SK-N-SH (cell line): ENCODE measurements at regions not wholly inside any gene's neighbourhood (a gene's known extent, or its start where the extent isn't known, plus 50 kb on each side); places are given as distances from the start of the nearest gene placed in this dataset.

ENCODE experiments used
- CTCF ChIA-PET: fragments of 300-600, 350-600 bp; formaldehyde crosslinking; extraction: SDS; loops from one replicate; lab custom pipeline; 2021; lab: Yijun Ruan, JAX
- POLR2A ChIA-PET: fragments of 350-600 bp; sonication (Branson Sonifier 250); formaldehyde crosslinking; extraction: SDS; loops from one replicate; lab custom pipeline; 2020; ENCODE audit warnings: antibody characterized with exemption, inconsistent platforms; lab: Yijun Ruan, JAX
- DNase-seq: peaks from one replicate; pipeline ENCODE4 v3.0.0; 2012
- H2AFZ ChIP-seq: fragments of 200-600 bp; sonication (generic); 2 replicates; pipeline ENCODE4 v1.8.1; 2016; ENCODE audit warnings: antibody characterized with exemption, mild to moderate bottlenecking, low read depth
- H3F3A ChIP-seq: fragments of 200-600 bp; sonication (generic); replicated peaks from 2 replicates; pipeline ENCODE3; 2016; ENCODE audit warnings: antibody characterized with exemption, mild to moderate bottlenecking; ENCODE audit not compliant: insufficient read depth
- H3K27ac ChIP-seq, 2 experiments: fragments of 200-500 bp in 1 of 2; fragments of 200-600 bp in 1 of 2; sonication (Bioruptor generic) in 1 of 2; sonication (generic), shearing (Covaris generic) in 1 of 2; 2 replicates each; pipeline versions ENCODE4 v1.5.1 to v1.6.1; 2014 to 2016; ENCODE audit warnings: low read depth in 2 of 2, inconsistent platforms in 1 of 2, low read length in 1 of 2, mild to moderate bottlenecking in 1 of 2, mixed read lengths in 1 of 2
- H3K27me3 ChIP-seq: fragments of 200-600 bp; sonication (generic), shearing (Covaris generic); 2 replicates; pipeline ENCODE4 v1.6.1; 2016; ENCODE audit warnings: mixed run types; ENCODE audit not compliant: insufficient read depth
- H3K36me3 ChIP-seq, 2 experiments: fragments of 200-500 bp in 1 of 2; fragments of 200-600 bp in 1 of 2; sonication (Bioruptor generic) in 1 of 2; sonication (generic) in 1 of 2; replicated peaks in 1 of 2; 2 replicates each; pipeline versions ENCODE3 to v1.5.1; 2014 to 2016; ENCODE audit warnings: low read length in 1 of 2, mild to moderate bottlenecking in 1 of 2; ENCODE audit not compliant: insufficient read depth in 2 of 2, control insufficient read depth in 1 of 2
- H3K4me1 ChIP-seq, 2 experiments: fragments of 200-500 bp in 1 of 2; fragments of 200-600 bp in 1 of 2; sonication (Bioruptor generic) in 1 of 2; sonication (generic), shearing (Covaris generic) in 1 of 2; 2 replicates each; pipeline versions ENCODE4 v1.5.1 to v1.6.1; 2014 to 2016; ENCODE audit warnings: low read depth in 1 of 2, low read length in 1 of 2, mixed run types in 1 of 2; ENCODE audit not compliant: insufficient read depth in 2 of 2, control insufficient read depth in 1 of 2
- H3K4me2 ChIP-seq: fragments of 200-600 bp; sonication (generic), shearing (Covaris generic); 2 replicates; pipeline ENCODE4 v1.6.1; 2017; ENCODE audit warnings: mixed run types
- H3K4me3 ChIP-seq, 2 experiments: fragments of 200-500 bp in 1 of 2; fragments of 200-600 bp in 1 of 2; sonication (Bioruptor generic) in 1 of 2; sonication (generic), shearing (Covaris generic) in 1 of 2; 2 replicates each; pipeline versions ENCODE4 v1.5.1 to v1.8.1; 2014 to 2016; ENCODE audit warnings: low read depth in 2 of 2, inconsistent platforms in 1 of 2, low read length in 1 of 2, mild to moderate bottlenecking in 1 of 2, mixed read lengths in 1 of 2, moderate library complexity in 1 of 2
- H3K79me2 ChIP-seq: fragments of 200-600 bp; sonication (generic); 2 replicates; pipeline ENCODE4 v1.8.1; 2017; ENCODE audit warnings: mild to moderate bottlenecking; ENCODE audit not compliant: insufficient read depth
- H3K9ac ChIP-seq: fragments of 200-600 bp; sonication (generic); 2 replicates; pipeline ENCODE4 v1.6.1; 2017; ENCODE audit warnings: mixed run types
- H3K9me2 ChIP-seq: fragments of 200-600 bp; sonication (generic); 2 replicates; pipeline ENCODE4 v1.6.1; 2017; ENCODE audit warnings: mixed run types
- H3K9me3 ChIP-seq: fragments of 200-600 bp; sonication (generic); 2 replicates; pipeline ENCODE4 v1.6.1; 2017; ENCODE audit warnings: mixed run types, mild to moderate bottlenecking, moderate library complexity
- H4K20me1 ChIP-seq: fragments of 200-600 bp; sonication (generic); 2 replicates; pipeline ENCODE4 v1.6.1; 2017; ENCODE audit warnings: mild to moderate bottlenecking, mixed run types; ENCODE audit not compliant: insufficient read depth
- CHD2 ChIP-seq: fragments of 150-350 bp; IDR thresholded peaks from 2 replicates; pipeline ENCODE4 v1.6.1; 2018; ENCODE audit warnings: low read length; ENCODE audit not compliant: partially characterized antibody
- ELF1 ChIP-seq: IDR thresholded peaks from 2 replicates; pipeline ENCODE4 v1.4.0; 2012
- EP300 ChIP-seq, 2 experiments: IDR thresholded peaks; 2 replicates each; pipeline versions ENCODE4 v1.4.0 to v1.6.1; 2012; ENCODE audit warnings: borderline replicate concordance in 1 of 2, low read depth in 1 of 2, low read length in 1 of 2
- FOSL2 ChIP-seq: IDR thresholded peaks from 2 replicates; pipeline ENCODE4 v1.4.0; 2012; ENCODE audit warnings: low read depth, mild to moderate bottlenecking, moderate library complexity, borderline replicate concordance
- FOXJ3 ChIP-seq: sonication (generic); formaldehyde crosslinking; IDR thresholded peaks from 2 replicates; pipeline ENCODE4 v1.5.1; 2020; ENCODE audit warnings: mild to moderate bottlenecking, missing genetic modification reagents
- GABPA ChIP-seq: IDR thresholded peaks from 2 replicates; pipeline ENCODE4 v1.4.0; 2012; ENCODE audit warnings: low read depth, mild to moderate bottlenecking
- JUND ChIP-seq: IDR thresholded peaks from 2 replicates; pipeline ENCODE4 v1.4.0; 2012
- MAX ChIP-seq: IDR thresholded peaks from 2 replicates; pipeline ENCODE4 v1.4.0; 2012; ENCODE audit warnings: low read depth
- PBX3 ChIP-seq: IDR thresholded peaks from 2 replicates; pipeline ENCODE4; 2012
- POLR2AphosphoS5 ChIP-seq: IDR thresholded peaks from 2 replicates; pipeline ENCODE4 v1.6.1; 2012; ENCODE audit warnings: low read depth, low read length
- RCOR1 ChIP-seq: fragments of 150-350 bp; IDR thresholded peaks from 2 replicates; pipeline ENCODE4 v1.6.1; 2017; ENCODE audit warnings: antibody characterized with exemption, low read length
- RFX5 ChIP-seq: IDR thresholded peaks from 2 replicates; pipeline ENCODE4 v1.6.1; 2012; ENCODE audit warnings: mild to moderate bottlenecking, improper control_type of control experiment, low read length
- TAF1 ChIP-seq: IDR thresholded peaks from 2 replicates; pipeline ENCODE4 v1.6.1; 2012; ENCODE audit warnings: low read depth, mild to moderate bottlenecking, low read length, moderate library complexity, borderline replicate concordance
- TEAD4 ChIP-seq: IDR thresholded peaks from 2 replicates; pipeline ENCODE4 v1.4.0; 2012; ENCODE audit warnings: mild to moderate bottlenecking, borderline replicate concordance; ENCODE audit not compliant: insufficient read depth
- USF2 ChIP-seq: fragments of 150-350 bp; IDR thresholded peaks from 2 replicates; pipeline ENCODE4 v1.6.1; 2017; ENCODE audit warnings: antibody characterized with exemption, low read length, low read depth, borderline replicate concordance
- WGBS: methylation state at CpG from one replicate; pipeline ENCODE4 v1.1.6; 2017; ENCODE audit warnings: low lambda C conversion rate; 5-methylcytosine and 5-hydroxymethylcytosine counted together
- TF ChIP-seq, protein P1 (sequence below): IDR thresholded peaks from 2 replicates; pipeline ENCODE4 v1.4.0; 2012; ENCODE audit warnings: low read depth, borderline replicate concordance

DNA sequence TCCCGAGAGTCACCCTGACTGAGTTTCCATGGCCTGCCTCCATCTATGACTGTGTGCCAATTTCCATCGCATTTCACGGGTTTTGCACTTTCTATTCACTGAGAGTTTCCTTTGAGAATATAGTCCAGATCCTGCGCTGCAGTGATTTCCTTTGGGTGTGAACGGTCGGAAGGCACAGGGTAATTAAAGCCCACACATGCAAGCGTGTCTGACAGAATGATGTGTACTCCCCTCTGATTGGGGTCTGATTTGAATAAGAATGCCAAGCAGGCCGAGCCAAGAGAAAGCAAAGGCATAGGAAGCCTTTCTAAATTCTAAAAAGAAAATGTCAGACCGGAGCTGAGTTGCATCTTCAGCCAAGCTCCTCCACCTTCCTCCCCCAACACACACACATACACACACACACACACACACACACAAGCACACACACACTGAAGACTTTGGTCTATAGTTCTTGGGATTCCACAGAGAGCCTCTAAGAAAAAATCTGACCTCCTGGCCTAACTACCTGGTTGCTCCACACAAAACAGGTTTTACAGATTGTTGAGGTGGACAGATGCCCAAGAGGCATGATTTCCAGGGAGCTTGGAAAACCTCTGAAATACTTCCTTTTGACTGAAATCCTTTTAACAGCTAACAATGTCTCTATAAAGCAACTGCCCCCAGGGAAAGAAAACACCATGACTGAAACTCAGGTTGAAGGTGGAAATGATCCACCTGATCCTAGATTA is 59.7 kb upstream of the LRRN1 start:
- ChIA-PET POLR2A (interaction anchor here (0.5 kb wide), 1 partner anchor 1998 kb away, joined by 3 read pairs; no protein-coding TSS in a partner anchor), CTCF (no interaction called here)
- Histone ChIP-seq H3K4me1 (no peaks in the 10 kb centered on the region), H3K4me2 (no peak overlapping the region), H3K27me3 (no peaks in the 10 kb centered on the region), H3K79me2 (no peaks in the 10 kb centered on the region), H3K36me3 (no peaks in the 10 kb centered on the region), H3K4me3 (no peak overlapping the region), H3K9ac (no peak overlapping the region), H3K9me2 (no peaks in the 10 kb centered on the region), H3F3A (no peaks in the 10 kb centered on the region), H3K27ac (no peak overlapping the region), H4K20me1 (no peaks in the 10 kb centered on the region), H3K9me3 (no peaks in the 10 kb centered on the region), H2AFZ (no peak overlapping the region)
- no peak for DNase-seq
- 22% methylated on average over 8 of the region's 9 CpGs for WGBS
- TF ChIP-seq POLR2AphosphoS5 (no peak), RCOR1 (no peak), RFX5 (no peak), TEAD4 (no peak), FOSL2 (no peak), PBX3 (no peak), CHD2 (no peak), JUND (no peak), TAF1 (no peak), GABPA (no peak), ELF1 (no peak), USF2 (no peak), EP300 (IDR thresholded peaks at IDR 0.05; ENCODE audit: borderline replicate concordance in 1 of 2, low read depth in 1 of 2, low read length in 1 of 2) (no peak), FOXJ3 (CRISPR knock-in tag) (no peak), MAX (no peak)
- TF ChIP-seq, protein P1, sequence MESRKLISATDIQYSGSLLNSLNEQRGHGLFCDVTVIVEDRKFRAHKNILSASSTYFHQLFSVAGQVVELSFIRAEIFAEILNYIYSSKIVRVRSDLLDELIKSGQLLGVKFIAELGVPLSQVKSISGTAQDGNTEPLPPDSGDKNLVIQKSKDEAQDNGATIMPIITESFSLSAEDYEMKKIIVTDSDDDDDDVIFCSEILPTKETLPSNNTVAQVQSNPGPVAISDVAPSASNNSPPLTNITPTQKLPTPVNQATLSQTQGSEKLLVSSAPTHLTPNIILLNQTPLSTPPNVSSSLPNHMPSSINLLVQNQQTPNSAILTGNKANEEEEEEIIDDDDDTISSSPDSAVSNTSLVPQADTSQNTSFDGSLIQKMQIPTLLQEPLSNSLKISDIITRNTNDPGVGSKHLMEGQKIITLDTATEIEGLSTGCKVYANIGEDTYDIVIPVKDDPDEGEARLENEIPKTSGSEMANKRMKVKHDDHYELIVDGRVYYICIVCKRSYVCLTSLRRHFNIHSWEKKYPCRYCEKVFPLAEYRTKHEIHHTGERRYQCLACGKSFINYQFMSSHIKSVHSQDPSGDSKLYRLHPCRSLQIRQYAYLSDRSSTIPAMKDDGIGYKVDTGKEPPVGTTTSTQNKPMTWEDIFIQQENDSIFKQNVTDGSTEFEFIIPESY: no peak
